HG03025 (cell line): ENCODE measurements at regions not wholly inside any gene's neighbourhood (a gene's known extent, or its start where the extent isn't known, plus 50 kb on each side); places are given as distances from the start of the nearest gene placed in this dataset.

Experiments
- ATAC-seq: cut with Tn5 transposase; IDR thresholded peaks from one replicate; pipeline ENCODE4 v1.9.1; 2021; ENCODE audit warnings: mild to moderate bottlenecking, moderate library complexity; ENCODE audit not compliant: unreplicated experiment, low FRiP score

GRCh38 chr1:79667166-79667565 is 660.6 kb upstream of the ADGRL4 start:
- no peak for ATAC-seq

GRCh38 chr1:79663916-79664315 is 657.4 kb upstream of the ADGRL4 start:
- no peak for ATAC-seq

- ATAC-seq = no peak
These were observed 656.1 kb upstream of the ADGRL4 start for GRCh38 chr1:79662596-79662995.

GRCh38 chr1:79660129-79660528 is 653.6 kb upstream of the ADGRL4 start:
- ATAC-seq = no peak

- no peak for ATAC-seq
These were observed 651.6 kb upstream of the ADGRL4 start for GRCh38 chr1:79657951-79658658.

GRCh38 chr1:79655876-79656275 is 649.3 kb upstream of the ADGRL4 start:
- ATAC-seq = no peak

GRCh38 chr1:79652426-79652825 is 645.9 kb upstream of the ADGRL4 start:
- ATAC-seq = no peak

GRCh38 chr1:79648126-79648525 is 641.6 kb upstream of the ADGRL4 start:
- ATAC-seq = no peak

- no peak for ATAC-seq
These were observed 640.4 kb upstream of the ADGRL4 start for GRCh38 chr1:79646880-79647279.

- ATAC-seq = peak; percentile 87
These were observed 631.9 kb upstream of the ADGRL4 start for GRCh38 chr1:79638382-79638781.

- ATAC-seq = no peak
These were observed 626.9 kb upstream of the ADGRL4 start for GRCh38 chr1:79633456-79633855.

- peak; percentile 73 for ATAC-seq
These were observed 622.9 kb upstream of the ADGRL4 start for GRCh38 chr1:79629414-79629813.

GRCh38 chr1:79617777-79618176 is 611.2 kb upstream of the ADGRL4 start:
- ATAC-seq = no peak

- ATAC-seq = no peak
These were observed 608.2 kb upstream of the ADGRL4 start for GRCh38 chr1:79614762-79615161.

GRCh38 chr1:79614106-79614505 is 607.6 kb upstream of the ADGRL4 start:
- no peak for ATAC-seq

- ATAC-seq = no peak
These were observed 606.5 kb upstream of the ADGRL4 start for GRCh38 chr1:79613046-79613445.

- no peak for ATAC-seq
These were observed 598.1 kb upstream of the ADGRL4 start for GRCh38 chr1:79604490-79605198.

- ATAC-seq = no peak
These were observed 597.3 kb upstream of the ADGRL4 start for GRCh38 chr1:79603843-79604242.

- ATAC-seq = no peak
These were observed 592.7 kb upstream of the ADGRL4 start for GRCh38 chr1:79599257-79599656.

- no peak for ATAC-seq
These were observed 589.4 kb upstream of the ADGRL4 start for GRCh38 chr1:79595931-79596330.

- no peak for ATAC-seq
These were observed 587.7 kb upstream of the ADGRL4 start for GRCh38 chr1:79594121-79594698.

GRCh38 chr1:79592707-79593106 is 586.2 kb upstream of the ADGRL4 start:
- ATAC-seq = no peak
